BLaER1 treated with 17β-estradiol and CSF1 and Interleukin-3, amounts not matched to agents 10 nM and 100 nM (cell line): ENCODE measurements at regions not wholly inside any gene's neighbourhood (a gene's known extent, or its start where the extent isn't known, plus 50 kb on each side); places are given as distances from the start of the nearest gene placed in this dataset.

Experiments used
- H3K27ac ChIP-seq, 11 experiments: shearing (Covaris generic); formaldehyde crosslinking; 2 replicates each; pipeline ENCODE4 v1.8.1; 2022
- H3K27me3 ChIP-seq, 11 experiments: shearing (Covaris generic); formaldehyde crosslinking; 2 replicates each; pipeline ENCODE4 v1.8.1; 2022
- H3K36me3 ChIP-seq, 11 experiments: shearing (Covaris generic); formaldehyde crosslinking; 2 replicates each; pipeline ENCODE4 v1.8.1; 2022
- H3K4me1 ChIP-seq, 10 experiments: shearing (Covaris generic); formaldehyde crosslinking; 2 replicates each; pipeline ENCODE4 v1.8.1; 2022
- H3K4me2 ChIP-seq, 11 experiments: shearing (Covaris generic); formaldehyde crosslinking; 2 replicates each; pipeline ENCODE4 v1.8.1; 2022
- H3K4me3 ChIP-seq, 10 experiments: shearing (Covaris generic); formaldehyde crosslinking; 2 replicates each; pipeline ENCODE4 v1.8.1; 2022
- H3K9ac ChIP-seq, 11 experiments: shearing (Covaris generic); formaldehyde crosslinking; 2 replicates each; pipeline ENCODE4 v1.8.1; 2022
- H3K9me3 ChIP-seq, 11 experiments: shearing (Covaris generic); formaldehyde crosslinking; replicated peaks in 1 of 11; 2 replicates each; pipeline ENCODE4 v1.8.1; 2022
- H4K20me1 ChIP-seq, 11 experiments: shearing (Covaris generic); formaldehyde crosslinking; 2 replicates each; pipeline ENCODE4 v1.8.1; 2022
- Cebpa-rat ChIP-seq, 11 experiments: shearing (Covaris generic); IDR thresholded peaks; 2 replicates each; pipeline ENCODE4 v1.8.1; 2022

DNA sequence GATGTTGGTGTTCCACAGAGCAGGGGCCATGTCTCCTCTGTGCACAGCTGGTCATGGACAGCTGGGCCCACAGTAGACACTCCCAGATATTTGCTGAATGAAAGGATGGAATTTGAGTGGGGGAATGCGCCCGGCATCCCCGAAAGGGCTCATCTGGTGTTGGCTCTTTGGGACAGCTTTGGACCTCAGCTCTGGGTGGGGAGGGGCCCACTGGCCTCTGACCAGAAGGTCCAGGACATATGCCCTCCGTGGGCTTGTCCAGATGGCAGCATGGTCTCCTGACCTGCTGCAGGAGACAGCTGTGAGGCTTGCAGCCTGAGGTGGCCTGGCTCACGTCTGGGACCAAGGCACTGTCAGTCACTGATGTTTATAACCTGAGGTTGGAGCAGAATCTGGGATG, 160.4 kb upstream of the AJAP1 start:
- H3K9me3 ChIP-seq: peaks cover 0 to 9% (median 0%) of the 10 kb centered on the region in 11 experiments; a peak in 4 of 22 replicates

GRCh38 chr1:4494558-4494957, 159.9 kb upstream of the AJAP1 start:
- Histone ChIP-seq H4K20me1 (no peaks in the 10 kb centered on the region), H3K36me3 (no peaks in the 10 kb centered on the region), H3K27me3 (peaks cover 0 to 9% (median 0%) of the 10 kb centered on the region in 11 experiments; a peak in 3 of 22 replicates), H3K9me3 (peaks cover 0 to 9% (median 0%) of the 10 kb centered on the region in 11 experiments; a peak in 4 of 22 replicates), H3K4me3 (no peak overlapping the region), H3K4me2 (peak overlapping the region in 9 of 11 experiments; percentile 15 to 86 (median 71); a peak in 17 of 22 replicates), H3K9ac (peak overlapping the region in 1 of 11 experiments; percentile 27; a peak in 1 of 22 replicates), H3K27ac (peak overlapping the region in 3 of 11 experiments; percentile 3 to 57 (median 32); a peak in 3 of 22 replicates), H3K4me1 (peaks cover 29 to 73% (median 51%) of the 10 kb centered on the region in 10 experiments)
- no peak for TF ChIP-seq Cebpa-rat (IDR thresholded peaks at IDR 0.05)

More for the DNA sequence above, 160.4 kb upstream of the AJAP1 start:
- peaks cover 35 to 79% (median 56%) of the 10 kb centered on the region in 10 experiments for H3K4me1 ChIP-seq
- H3K4me2 ChIP-seq: peak overlapping the region in 9 of 11 experiments; percentile 15 to 86 (median 71); a peak in 17 of 22 replicates
- H3K4me3 ChIP-seq: no peak overlapping the region
- H3K27me3 ChIP-seq: peaks cover 0 to 14% (median 0%) of the 10 kb centered on the region in 11 experiments; a peak in 3 of 22 replicates
- no peaks in the 10 kb centered on the region for H4K20me1 ChIP-seq
- peak overlapping the region in 1 of 11 experiments; percentile 26; a peak in 1 of 22 replicates for H3K27ac ChIP-seq
- H3K9ac ChIP-seq: no peak overlapping the region; a peak in 1 of 22 replicates
- no peak for TF ChIP-seq Cebpa-rat (IDR thresholded peaks at IDR 0.05)
- no peaks in the 10 kb centered on the region for H3K36me3 ChIP-seq

GRCh38 chr1:4495809-4496208, 158.6 kb upstream of the AJAP1 start:
- H3K4me1 ChIP-seq: peaks cover 17 to 61% (median 40%) of the 10 kb centered on the region in 10 experiments
- 0 out of 22 replicates have a peak overlapping the region, but pooled peaks of 1 of the 11 experiments have one; percentile 27 for H3K9ac ChIP-seq
- H3K27ac ChIP-seq: peak overlapping the region in 2 of 11 experiments; percentile 32 to 57; a peak in 3 of 22 replicates
- H3K27me3 ChIP-seq: peaks cover 0 to 7% (median 0%) of the 10 kb centered on the region in 11 experiments; a peak in 2 of 22 replicates
- TF ChIP-seq Cebpa-rat (IDR thresholded peaks at IDR 0.05): no peak; a peak in 1 of 22 replicates
- H3K4me3 ChIP-seq: no peak overlapping the region
- no peaks in the 10 kb centered on the region for H3K36me3 ChIP-seq
- H4K20me1 ChIP-seq: no peaks in the 10 kb centered on the region; a peak in 1 of 22 replicates
- peaks cover 0 to 8% (median 0%) of the 10 kb centered on the region in 11 experiments; a peak in 4 of 22 replicates for H3K9me3 ChIP-seq
- peak overlapping the region; percentile 24 to 86 (median 65); a peak in 20 of 22 replicates for H3K4me2 ChIP-seq

DNA sequence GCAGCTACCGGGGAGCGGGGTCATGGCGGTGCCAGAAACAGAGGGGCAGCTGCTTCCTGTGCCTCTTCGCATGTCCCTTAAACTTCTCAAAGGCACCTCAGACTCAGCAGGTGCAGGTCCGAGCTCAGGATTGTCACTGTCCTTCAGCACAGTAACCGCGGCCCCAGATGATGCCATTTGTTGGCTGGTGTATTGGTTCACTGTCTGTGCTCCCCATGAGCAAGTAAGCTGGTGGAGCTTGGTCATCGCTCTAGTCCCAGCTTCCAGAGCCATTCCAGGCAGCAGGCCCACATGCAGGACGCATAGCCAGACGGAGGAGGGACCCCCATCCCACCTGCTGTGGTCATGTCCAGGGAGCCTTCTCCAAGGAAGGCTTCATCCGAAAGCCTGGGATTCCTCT, 154.0 kb upstream of the AJAP1 start:
- no peak overlapping the region for H3K4me2 ChIP-seq
- H3K27me3 ChIP-seq: peaks cover 7 to 47% (median 41%) of the 10 kb centered on the region in 11 experiments; a peak in 20 of 22 replicates
- H3K27ac ChIP-seq: no peak overlapping the region
- no peak for TF ChIP-seq Cebpa-rat (IDR thresholded peaks at IDR 0.05)
- H3K4me3 ChIP-seq: no peak overlapping the region
- H4K20me1 ChIP-seq: peaks cover 0 to 4% (median 0%) of the 10 kb centered on the region in 11 experiments; a peak in 5 of 22 replicates
- peaks cover 0 to 4% (median 0%) of the 10 kb centered on the region in 11 experiments; a peak in 1 of 22 replicates for H3K9me3 ChIP-seq
- H3K9ac ChIP-seq: no peak overlapping the region
- peaks cover 6 to 29% (median 21%) of the 10 kb centered on the region in 10 experiments; a peak in 19 of 20 replicates for H3K4me1 ChIP-seq
- no peaks in the 10 kb centered on the region for H3K36me3 ChIP-seq

DNA sequence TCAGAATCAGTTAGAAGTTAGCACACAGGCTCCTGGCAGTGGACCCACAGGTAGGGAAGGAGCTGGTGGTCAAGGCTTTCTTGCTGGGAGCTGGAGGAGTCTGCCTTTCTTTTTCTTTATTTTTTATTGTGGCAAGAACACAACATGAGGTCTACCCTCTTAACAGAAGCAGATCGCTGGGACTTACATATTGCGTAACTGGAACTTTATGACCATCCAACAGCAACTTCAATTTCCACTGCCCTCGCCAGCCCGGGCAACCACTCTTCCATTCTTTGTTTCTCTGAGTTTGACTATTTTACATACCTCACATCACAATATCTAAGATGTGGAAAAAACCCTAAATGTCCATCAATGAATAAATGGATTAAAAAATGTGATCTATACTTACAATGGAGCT, 147.8 kb upstream of the AJAP1 start:
- H3K9me3 ChIP-seq: no peaks in the 10 kb centered on the region
- H3K36me3 ChIP-seq: no peaks in the 10 kb centered on the region
- no peak overlapping the region for H3K9ac ChIP-seq
- no peak overlapping the region for H3K4me2 ChIP-seq
- peaks cover 0 to 41% (median 35%) of the 10 kb centered on the region in 10 experiments; a peak in 16 of 20 replicates for H3K4me1 ChIP-seq
- H3K4me3 ChIP-seq: no peak overlapping the region
- H4K20me1 ChIP-seq: peaks cover 0 to 40% (median 24%) of the 10 kb centered on the region in 11 experiments; a peak in 14 of 22 replicates
- peak in 10 of 11 experiments; percentile 7 to 87 (median 49); a peak in 13 of 22 replicates for TF ChIP-seq Cebpa-rat (IDR thresholded peaks at IDR 0.05)
- peaks cover 59 to 97% (median 91%) of the 10 kb centered on the region in 11 experiments for H3K27me3 ChIP-seq
- H3K27ac ChIP-seq: no peak overlapping the region

GRCh38 chr1:4509206-4509605, 145.2 kb upstream of the AJAP1 start:
- peaks cover 75 to 97% (median 93%) of the 10 kb centered on the region in 11 experiments for H3K27me3 ChIP-seq
- H3K4me3 ChIP-seq: no peak overlapping the region
- peaks cover 0 to 55% (median 48%) of the 10 kb centered on the region in 10 experiments; a peak in 17 of 20 replicates for H3K4me1 ChIP-seq
- peak overlapping the region in 9 of 11 experiments; percentile 18 to 63 (median 43); a peak in 15 of 22 replicates for H3K4me2 ChIP-seq
- no peak for TF ChIP-seq Cebpa-rat (IDR thresholded peaks at IDR 0.05)
- H3K27ac ChIP-seq: no peak overlapping the region
- no peaks in the 10 kb centered on the region for H3K9me3 ChIP-seq
- H3K36me3 ChIP-seq: no peaks in the 10 kb centered on the region
- H3K9ac ChIP-seq: no peak overlapping the region
- peaks cover 0 to 47% (median 29%) of the 10 kb centered on the region in 11 experiments; a peak in 14 of 22 replicates for H4K20me1 ChIP-seq

GRCh38 chr1:4510276-4510691, 144.1 kb upstream of the AJAP1 start:
- no peaks in the 10 kb centered on the region for H3K9me3 ChIP-seq
- no peak overlapping the region for H3K9ac ChIP-seq
- H3K36me3 ChIP-seq: no peaks in the 10 kb centered on the region
- H3K27me3 ChIP-seq: peaks cover 68 to 93% (median 85%) of the 10 kb centered on the region in 11 experiments
- peaks cover 0 to 52% (median 29%) of the 10 kb centered on the region in 11 experiments; a peak in 14 of 22 replicates for H4K20me1 ChIP-seq
- H3K4me1 ChIP-seq: peaks cover 0 to 50% (median 45%) of the 10 kb centered on the region in 10 experiments; a peak in 17 of 20 replicates
- H3K27ac ChIP-seq: no peak overlapping the region
- H3K4me2 ChIP-seq: peak overlapping the region in 7 of 11 experiments; percentile 15 to 74 (median 54); a peak in 13 of 22 replicates
- no peak for TF ChIP-seq Cebpa-rat (IDR thresholded peaks at IDR 0.05)
- H3K4me3 ChIP-seq: no peak overlapping the region

- H3K4me3 ChIP-seq: no peak overlapping the region
- H3K27me3 ChIP-seq: peaks cover 59 to 92% (median 74%) of the 10 kb centered on the region in 11 experiments
- TF ChIP-seq Cebpa-rat (IDR thresholded peaks at IDR 0.05): no peak
- no peak overlapping the region for H3K27ac ChIP-seq
- H3K9ac ChIP-seq: no peak overlapping the region
- peaks cover 0 to 59% (median 29%) of the 10 kb centered on the region in 11 experiments; a peak in 14 of 22 replicates for H4K20me1 ChIP-seq
- no peaks in the 10 kb centered on the region for H3K9me3 ChIP-seq
- H3K36me3 ChIP-seq: no peaks in the 10 kb centered on the region
- H3K4me2 ChIP-seq: peak overlapping the region in 7 of 11 experiments; percentile 56 to 74 (median 67); a peak in 10 of 22 replicates
- peaks cover 0 to 50% (median 45%) of the 10 kb centered on the region in 10 experiments; a peak in 17 of 20 replicates for H3K4me1 ChIP-seq
These were observed 143.0 kb upstream of the AJAP1 start for GRCh38 chr1:4511374-4511773.

- Histone ChIP-seq H3K36me3 (no peaks in the 10 kb centered on the region), H4K20me1 (peaks cover 0 to 59% (median 26%) of the 10 kb centered on the region in 11 experiments; a peak in 14 of 22 replicates), H3K9me3 (no peaks in the 10 kb centered on the region), H3K27ac (no peak overlapping the region), H3K4me3 (no peak overlapping the region), H3K27me3 (peaks cover 47 to 79% (median 63%) of the 10 kb centered on the region in 11 experiments), H3K9ac (peak overlapping the region in 2 of 11 experiments; percentile 28 to 33; a peak in 2 of 22 replicates), H3K4me1 (peaks cover 0 to 50% (median 45%) of the 10 kb centered on the region in 10 experiments; a peak in 17 of 20 replicates), H3K4me2 (peak overlapping the region; percentile 7 to 79 (median 62); a peak in 18 of 22 replicates)
- no peak for TF ChIP-seq Cebpa-rat (IDR thresholded peaks at IDR 0.05)
These were observed 141.8 kb upstream of the AJAP1 start for GRCh38 chr1:4512636-4513035.
